Lower lobe of right lung (tissue), 2 donors: ENCODE measurements at regions not wholly inside any gene's neighbourhood (a gene's known extent, or its start where the extent isn't known, plus 50 kb on each side); places are given as distances from the start of the nearest gene placed in this dataset.
"Not testable (repeated sequence)": the region's sequence is repeated elsewhere in the genome, so short reads cannot be mapped to it uniquely, and the experiment has no call there.

Experiments used
- ATAC-seq, 2 donors: fragments of 200-7000 bp; cut with Tn5 transposase; one replicate each; pipeline ENCODE4 v1.9.1; 2020 to 2022; ENCODE audit warnings: mild to moderate bottlenecking in 2 of 2, moderate library complexity in 2 of 2
- DNase-seq: peaks from one replicate; pipeline ENCODE4 v3.0.0-alpha.2; 2020
- H3K27ac ChIP-seq: fragments of 200-600 bp; one replicate; pipeline ENCODE4 v1.8.0; 2022
- H3K27me3 ChIP-seq: fragments of 200-600 bp; one replicate; pipeline ENCODE4 v1.8.0; 2022; ENCODE audit warnings: low read depth
- H3K36me3 ChIP-seq: fragments of 200-600 bp; one replicate; pipeline ENCODE4 v1.8.0; 2022; ENCODE audit warnings: mild to moderate bottlenecking
- H3K4me1 ChIP-seq: fragments of 200-600 bp; one replicate; pipeline ENCODE4 v1.8.0; 2022
- H3K4me3 ChIP-seq: fragments of 200-600 bp; one replicate; pipeline ENCODE4 v1.8.0; 2022; ENCODE audit warnings: mild to moderate bottlenecking
- H3K9me3 ChIP-seq: fragments of 200-600 bp; one replicate; pipeline ENCODE4 v1.8.0; 2022
- CTCF ChIP-seq: fragments of 200-600 bp; IDR thresholded peaks from one replicate; pipeline ENCODE4 v1.8.0; 2022; ENCODE audit warnings: antibody characterized with exemption, mild to moderate bottlenecking
- intact Hi-C: fragments of 100-400 bp; cut with DNase I; formaldehyde crosslinking; loops from one replicate; pipeline ENCODE4 v1.11.0; 2022
- donor health status: DM: no; HTN: yes; CAD: no; lungs with severe emphysema.

GRCh38 chrX:37912777-37913176, 65.4 kb upstream of the DYNLT3 start:
- no peaks in the 10 kb centered on the region for H3K36me3 ChIP-seq
- no peaks in the 10 kb centered on the region for H3K27me3 ChIP-seq
- H3K4me3 ChIP-seq, result no peak overlapping the region
- TF ChIP-seq CTCF, result no peak
- no peaks in the 10 kb centered on the region for H3K4me1 ChIP-seq
- no peak overlapping the region for H3K27ac ChIP-seq
- ATAC-seq (no peak), DNase-seq (no peak)
- no peaks in the 10 kb centered on the region for H3K9me3 ChIP-seq
- intact Hi-C loops, result no loop called here

GRCh38 chrX:37918168-37918567, 70.8 kb upstream of the DYNLT3 start:
- no peaks in the 10 kb centered on the region for H3K4me1 ChIP-seq
- ATAC-seq (no peak), DNase-seq (no peak)
- H3K4me3 ChIP-seq, result no peak overlapping the region
- H3K36me3 ChIP-seq, result no peaks in the 10 kb centered on the region
- TF ChIP-seq CTCF, result no peak
- H3K27ac ChIP-seq, result no peak overlapping the region
- no peaks in the 10 kb centered on the region for H3K9me3 ChIP-seq
- no peaks in the 10 kb centered on the region for H3K27me3 ChIP-seq
- intact Hi-C loops, result no loop called here

GRCh38 chrX:37918703-37919102, 71.3 kb upstream of the DYNLT3 start:
- no peak overlapping the region for H3K27ac ChIP-seq
- no peaks in the 10 kb centered on the region for H3K36me3 ChIP-seq
- DNase-seq (no peak), ATAC-seq (no peak)
- H3K4me3 ChIP-seq, result no peak overlapping the region
- TF ChIP-seq CTCF, result no peak
- H3K9me3 ChIP-seq, result no peaks in the 10 kb centered on the region
- intact Hi-C loops, result no loop called here
- no peaks in the 10 kb centered on the region for H3K4me1 ChIP-seq
- no peaks in the 10 kb centered on the region for H3K27me3 ChIP-seq

GRCh38 chrX:37921758-37922157, 74.4 kb upstream of the DYNLT3 start:
- ATAC-seq, result no peak
- no peak overlapping the region for H3K4me3 ChIP-seq
- TF ChIP-seq CTCF, result no peak
- no peaks in the 10 kb centered on the region for H3K36me3 ChIP-seq
- no peak for DNase-seq
- H3K4me1 ChIP-seq, result no peaks in the 10 kb centered on the region
- H3K27ac ChIP-seq, result no peak overlapping the region
- no peaks in the 10 kb centered on the region for H3K9me3 ChIP-seq
- no peaks in the 10 kb centered on the region for H3K27me3 ChIP-seq
- intact Hi-C loops, result no loop called here

GRCh38 chrX:37922928-37923327, 75.6 kb upstream of the DYNLT3 start:
- ATAC-seq, result no peak
- intact Hi-C loops, result no loop called here
- H3K27me3 ChIP-seq, result no peaks in the 10 kb centered on the region

GRCh38 chrX:37925761-37926160, 78.4 kb upstream of the DYNLT3 start:
- not testable (repeated sequence) for DNase-seq, H3K4me1 ChIP-seq, H3K4me3 ChIP-seq, H3K9me3 ChIP-seq, H3K27ac ChIP-seq, ATAC-seq, H3K36me3 ChIP-seq, H3K27me3 ChIP-seq
- intact Hi-C loops, result loop anchor here (5.0 kb wide), 1 partner anchor 242 kb away; no protein-coding TSS in a partner anchor

More at GRCh38 chrX:37922928-37923327, 75.6 kb upstream of the DYNLT3 start:
- Histone ChIP-seq H3K27ac (no peak overlapping the region), H3K9me3 (no peaks in the 10 kb centered on the region), H3K4me1 (no peaks in the 10 kb centered on the region), H3K36me3 (no peaks in the 10 kb centered on the region), H3K4me3 (no peak overlapping the region)
- no peak for TF ChIP-seq CTCF
- no peak for DNase-seq
